Gastroesophageal sphincter (tissue), 3 donors: ENCODE measurements at regions not wholly inside any gene's neighbourhood (a gene's known extent, or its start where the extent isn't known, plus 50 kb on each side); places are given as distances from the start of the nearest gene placed in this dataset.

ENCODE experiments used
- CTCF ChIP-seq, 4 experiments: fragments of 200-600 bp in 2 of 4; fragments of 450-650 bp in 2 of 4; sonication (generic) in 1 of 4; IDR thresholded peaks; one replicate each; pipeline ENCODE4 v1.5.1; 2017 to 2019; ENCODE audit warnings: antibody characterized with exemption in 4 of 4, mild to moderate bottlenecking in 2 of 4, moderate library complexity in 2 of 4
- POLR2A ChIP-seq, 2 donors: fragments of 450-650 bp; IDR thresholded peaks; one replicate each; pipeline ENCODE4 v1.6.1; 2017; ENCODE audit warnings: antibody characterized with exemption in 2 of 2, mild to moderate bottlenecking in 2 of 2, moderate library complexity in 1 of 2

GRCh38 chr12:17235996-17236395, 630.0 kb upstream of the LMO3 start:
- TF ChIP-seq CTCF (IDR thresholded peaks at IDR 0.05) (no peak), POLR2A (IDR thresholded peaks at IDR 0.05) (no peak)
